Right lung (tissue), 2 donors: ENCODE measurements at regions not wholly inside any gene's neighbourhood (a gene's known extent, or its start where the extent isn't known, plus 50 kb on each side); places are given as distances from the start of the nearest gene placed in this dataset.
A peak's percentile ranks its signal among the peaks of the same experiment; 100 is the strongest.
"Not testable (repeated sequence)": the region's sequence is repeated elsewhere in the genome, so short reads cannot be mapped to it uniquely, and the experiment has no call there.

Experiments used
- DNase-seq, 2 donors: peaks; one replicate each; pipeline ENCODE4 v3.0.0-alpha.2; 2013

DNA sequence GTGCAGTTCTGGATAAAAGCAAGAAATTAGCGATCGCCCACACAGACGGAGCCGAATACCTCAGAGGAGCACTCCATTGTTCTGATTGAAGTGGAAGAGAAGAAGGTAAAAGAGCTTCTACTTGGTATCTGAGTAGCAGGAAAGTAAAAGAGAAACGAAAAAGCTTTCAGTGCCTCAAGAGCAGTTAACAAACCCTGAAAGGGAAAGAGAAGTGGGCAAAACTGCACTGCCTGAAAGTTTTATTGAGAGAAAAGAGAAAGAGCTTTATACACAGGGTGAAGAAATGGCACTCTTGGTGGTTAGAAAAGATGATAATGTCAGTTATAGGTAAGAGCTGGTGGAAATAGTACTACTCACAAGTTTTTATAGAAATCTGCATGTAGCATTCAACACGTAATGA is 192.8 kb downstream of the CDCA7 start:
- no peak for DNase-seq

DNA sequence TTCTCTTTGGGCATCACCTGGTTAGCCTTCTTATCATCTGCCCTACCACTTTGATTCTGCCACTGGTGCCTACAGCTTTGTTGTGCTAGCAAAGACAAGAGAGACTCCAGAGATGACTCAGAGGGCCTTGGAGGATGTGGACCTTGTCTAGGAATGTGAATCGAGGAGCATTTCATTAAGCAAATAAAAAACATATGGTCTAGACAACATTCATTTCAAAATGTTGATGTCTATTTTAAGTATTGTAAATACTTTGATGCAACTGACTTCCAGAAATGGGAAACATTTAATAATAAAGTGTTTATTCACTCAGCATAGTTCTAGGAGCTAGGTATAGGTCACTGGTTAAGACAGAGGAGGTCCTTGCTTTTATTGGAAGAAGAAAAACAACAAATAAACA is 195.5 kb downstream of the CDCA7 start:
- DNase-seq = no peak

DNA sequence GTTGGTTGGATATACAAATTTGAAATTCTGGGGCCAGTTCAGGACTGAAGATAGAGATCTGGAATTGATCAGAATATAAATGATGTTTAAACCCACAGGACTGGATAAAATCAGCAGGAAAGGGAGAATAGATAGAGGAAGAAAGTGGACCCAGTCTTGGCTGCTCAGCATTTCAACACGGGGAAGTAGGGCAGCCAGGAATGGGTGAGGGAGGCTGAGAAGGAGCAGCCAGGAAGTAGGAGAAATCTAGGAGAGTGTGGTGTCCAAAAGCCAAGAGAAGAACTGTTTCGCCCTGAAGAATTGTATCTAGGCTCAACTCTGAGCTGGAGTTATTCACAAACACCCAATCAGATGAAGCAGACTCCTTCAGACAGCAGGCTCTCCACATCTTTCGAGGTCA is 197.9 kb downstream of the CDCA7 start:
- no peak for DNase-seq

DNA sequence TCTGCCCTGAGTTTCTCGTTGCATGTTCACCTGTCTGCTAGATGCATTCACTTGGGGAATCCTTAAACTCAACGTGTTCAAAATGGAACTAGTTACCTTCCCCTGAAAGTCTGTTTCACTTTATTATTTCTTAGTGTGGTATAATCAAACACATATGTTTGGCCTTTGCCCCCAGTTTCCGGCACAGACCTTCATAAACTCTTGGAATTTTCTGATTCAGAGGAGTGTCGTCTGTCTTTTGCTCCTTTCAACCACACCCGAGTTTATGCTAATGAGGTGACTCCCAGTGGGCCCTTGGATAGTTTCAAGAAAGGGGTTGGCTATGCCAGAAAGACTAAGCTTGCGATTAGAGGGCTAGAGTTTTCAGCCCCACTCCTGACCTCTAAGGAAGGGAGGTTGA is 198.9 kb downstream of the CDCA7 start:
- no peak for DNase-seq

DNA sequence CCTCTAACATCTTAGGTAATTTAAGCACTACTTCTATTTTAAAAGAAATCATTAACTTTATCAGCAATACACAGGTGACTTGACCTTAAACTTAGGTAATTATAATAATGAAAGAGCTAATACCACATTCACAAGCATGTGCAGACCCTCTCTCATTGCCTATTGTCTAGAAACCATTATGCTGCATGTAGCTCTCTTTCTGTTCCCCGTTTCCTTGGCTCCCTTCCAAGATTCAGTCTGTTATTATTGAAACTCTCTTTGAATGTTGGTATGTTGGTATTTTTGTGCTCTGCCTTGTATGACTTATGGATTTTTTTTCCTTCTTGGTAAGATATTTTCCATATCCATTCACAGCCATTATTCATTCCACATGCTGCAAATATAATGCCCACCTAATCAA is 201.2 kb downstream of the CDCA7 start:
- DNase-seq = no peak

DNA sequence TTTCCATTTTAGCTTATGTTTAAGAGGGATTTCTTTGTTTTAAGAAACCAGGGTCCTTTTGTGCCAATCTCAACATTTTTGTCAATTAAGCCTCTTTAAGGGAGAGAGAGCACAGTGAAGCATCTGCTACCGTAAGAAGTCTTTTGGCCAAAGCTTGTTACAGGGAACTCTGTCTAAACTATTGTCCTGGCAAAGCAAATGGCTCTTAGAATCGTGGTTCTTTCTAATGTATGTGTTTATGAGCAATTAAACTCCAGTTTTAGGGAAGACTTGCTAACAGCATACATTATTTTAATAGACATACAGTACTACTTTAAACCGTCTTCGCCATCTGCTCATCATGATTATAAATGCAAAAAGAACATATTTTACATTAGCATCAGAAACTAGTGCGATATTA is 202.1 kb downstream of the CDCA7 start:
- no peak for DNase-seq

DNA sequence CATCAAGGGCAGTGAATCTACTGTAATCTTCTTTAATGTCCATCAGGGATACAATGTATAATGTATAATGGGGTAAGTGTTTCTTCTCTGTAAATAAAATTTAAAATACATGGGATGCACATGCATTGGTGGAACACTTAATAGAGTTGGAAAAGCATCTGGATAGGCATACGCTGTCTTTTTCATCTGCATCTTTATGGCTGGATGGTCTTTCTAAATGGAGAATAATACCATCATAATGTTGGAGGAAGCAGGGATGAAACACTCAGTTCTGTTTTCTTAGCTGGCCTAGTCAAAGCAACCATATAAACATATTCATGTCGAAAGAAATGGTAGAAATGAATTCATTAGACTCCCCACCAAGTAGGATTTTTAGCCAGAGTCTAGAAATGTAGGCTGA is 202.8 kb downstream of the CDCA7 start:
- no peak for DNase-seq

DNA sequence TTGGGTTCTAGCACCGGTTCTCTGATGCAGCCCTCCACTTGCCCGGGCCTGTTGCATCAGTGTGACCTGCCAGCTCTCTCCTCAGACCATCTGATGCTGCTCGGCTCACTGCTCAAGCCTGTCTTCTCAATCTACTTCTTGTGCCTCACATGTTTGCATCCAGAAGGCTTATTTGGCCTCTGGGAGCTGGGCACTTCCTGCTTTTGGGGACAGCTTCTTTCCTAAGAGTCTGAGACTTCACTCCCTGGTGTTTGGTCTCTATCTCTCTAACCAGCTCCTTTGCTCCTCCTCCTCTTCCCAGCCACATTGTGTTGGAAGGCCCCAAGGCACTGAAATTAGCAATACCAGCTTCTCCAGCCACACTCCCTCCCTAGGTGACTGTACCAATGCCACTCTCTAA is 212.8 kb downstream of the CDCA7 start:
- no peak for DNase-seq

DNA sequence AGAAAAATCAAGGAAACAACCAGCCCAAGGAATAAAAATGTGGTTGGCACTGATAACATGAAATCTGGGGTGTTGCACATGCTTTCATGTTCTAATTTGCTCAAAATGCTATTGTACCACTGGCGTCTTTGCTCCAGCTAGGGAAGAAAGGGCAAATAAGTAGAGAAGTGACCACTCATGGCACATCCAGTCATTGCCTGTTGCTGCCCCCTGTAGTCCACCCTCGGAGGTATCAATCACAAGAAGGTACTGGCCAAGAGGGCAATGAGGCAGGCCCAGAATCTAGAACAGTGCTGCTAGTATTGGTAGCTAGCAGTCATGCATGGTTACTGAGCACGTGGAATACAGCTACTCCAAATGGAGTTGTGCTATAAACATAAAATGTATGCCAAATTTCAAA is 213.4 kb downstream of the CDCA7 start:
- no peak for DNase-seq

DNA sequence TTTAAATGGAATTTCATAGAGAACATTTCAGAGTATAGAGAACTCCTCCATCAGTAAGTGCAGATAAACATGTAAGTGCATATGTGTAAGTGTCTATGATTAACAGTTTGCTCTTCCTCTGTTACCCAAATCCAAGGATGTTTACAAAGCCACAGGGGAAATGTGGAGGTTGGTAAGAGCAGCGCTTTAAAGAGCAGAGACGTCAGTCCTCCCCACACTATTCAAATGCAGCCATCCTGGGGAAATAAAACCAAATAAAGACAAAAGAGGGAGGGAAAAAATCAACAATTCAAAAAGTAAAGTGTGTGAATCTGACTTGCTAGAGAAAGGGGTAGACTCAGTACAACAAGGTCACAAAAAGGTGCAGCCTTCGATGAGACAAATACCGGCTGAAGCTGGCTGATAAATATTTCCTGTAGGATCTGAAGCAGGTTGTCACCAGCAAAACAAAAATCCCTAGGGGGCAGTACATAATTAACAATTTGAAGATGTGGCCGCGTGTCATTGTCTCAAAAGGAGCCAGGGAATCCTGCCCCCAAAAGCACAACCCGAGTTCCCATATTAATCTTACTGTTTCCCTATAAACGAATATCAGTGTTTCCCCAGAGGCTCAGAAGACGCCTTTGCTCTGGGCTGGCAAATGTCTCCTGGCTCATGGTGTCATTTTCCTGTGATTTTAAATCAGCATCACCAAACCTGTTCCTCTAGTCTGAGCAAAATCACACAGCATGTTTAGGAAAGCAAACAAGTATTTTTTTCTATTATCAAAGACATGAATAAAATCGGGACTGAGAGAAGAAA is 216.5 kb downstream of the CDCA7 start:
- DNase-seq = peak in 1 of 2 donors; percentile 35

DNA sequence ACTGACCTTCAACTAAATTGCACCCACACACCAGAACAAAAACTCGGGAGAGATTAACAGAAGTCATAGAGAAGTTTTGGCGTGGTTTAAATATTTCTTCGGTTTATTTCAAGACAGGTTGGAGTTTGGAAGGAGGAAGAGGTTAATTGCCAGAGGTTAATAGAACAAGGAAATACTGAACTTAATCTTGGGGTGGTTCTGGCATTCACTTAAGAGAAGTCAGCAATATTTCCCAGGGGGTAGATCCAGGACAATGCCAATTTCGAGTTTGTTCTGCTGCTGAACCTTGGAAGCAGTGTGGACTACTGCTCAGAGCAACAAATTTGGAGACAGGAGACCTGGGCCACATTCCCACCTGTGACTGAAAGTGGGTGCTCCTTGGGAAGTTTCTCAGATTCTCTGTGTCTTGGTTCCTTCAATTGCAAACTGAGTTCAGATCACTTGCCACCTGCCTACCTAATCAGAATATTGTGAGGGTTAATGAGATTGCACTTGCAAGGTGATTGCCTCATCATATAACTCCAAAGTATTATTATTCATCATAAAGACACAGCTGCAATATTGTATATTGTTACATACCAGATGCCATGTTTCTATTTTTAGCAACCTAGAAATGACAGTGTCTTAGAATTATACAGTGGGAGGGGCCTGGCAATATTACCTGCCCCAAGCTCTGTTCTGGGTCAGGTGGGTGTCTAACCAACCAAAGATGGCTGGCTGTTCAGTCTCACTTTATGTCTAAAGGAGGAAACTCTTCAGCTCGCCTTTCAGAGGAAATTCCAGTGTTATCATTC is 217.4 kb downstream of the CDCA7 start:
- no peak for DNase-seq

DNA sequence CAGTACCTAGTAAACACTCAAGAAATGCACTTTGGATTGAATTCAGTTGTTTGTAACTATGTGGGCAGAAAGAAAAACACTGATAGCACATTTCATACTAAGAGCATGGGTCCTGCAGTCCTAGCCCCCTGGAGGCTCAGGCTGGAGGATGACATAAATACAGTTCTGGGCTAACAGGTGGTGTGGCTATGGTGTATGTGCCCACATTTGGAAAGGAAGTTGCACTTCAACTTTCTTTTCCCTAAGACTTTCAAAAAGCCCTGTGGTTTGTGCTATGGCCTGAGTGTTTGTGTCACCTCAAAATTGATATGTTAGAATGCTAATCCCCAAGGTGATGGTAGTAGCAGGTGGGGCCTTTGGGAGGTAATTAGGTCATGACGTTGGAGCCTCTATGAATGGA is 218.2 kb downstream of the CDCA7 start:
- no peak for DNase-seq

DNA sequence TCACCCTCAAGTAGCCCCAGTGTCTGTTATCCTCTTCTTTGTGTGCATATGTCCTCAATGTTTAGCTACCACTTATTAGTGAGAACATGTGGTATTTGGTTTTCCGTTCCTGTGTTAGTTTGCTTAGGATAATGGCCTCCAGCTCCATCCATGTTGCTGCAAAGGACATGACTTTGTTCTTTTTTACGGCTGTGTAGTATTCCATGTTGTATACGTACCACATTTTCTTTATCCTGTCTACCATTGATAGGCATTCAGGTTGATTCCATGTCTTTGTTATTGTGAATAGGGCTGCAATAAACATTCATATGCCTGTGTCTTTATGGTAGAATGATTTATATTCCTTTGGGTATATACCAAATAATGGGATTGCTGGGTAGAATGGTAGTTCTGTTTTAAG is 219.1 kb downstream of the CDCA7 start:
- DNase-seq = not testable (repeated sequence)

DNA sequence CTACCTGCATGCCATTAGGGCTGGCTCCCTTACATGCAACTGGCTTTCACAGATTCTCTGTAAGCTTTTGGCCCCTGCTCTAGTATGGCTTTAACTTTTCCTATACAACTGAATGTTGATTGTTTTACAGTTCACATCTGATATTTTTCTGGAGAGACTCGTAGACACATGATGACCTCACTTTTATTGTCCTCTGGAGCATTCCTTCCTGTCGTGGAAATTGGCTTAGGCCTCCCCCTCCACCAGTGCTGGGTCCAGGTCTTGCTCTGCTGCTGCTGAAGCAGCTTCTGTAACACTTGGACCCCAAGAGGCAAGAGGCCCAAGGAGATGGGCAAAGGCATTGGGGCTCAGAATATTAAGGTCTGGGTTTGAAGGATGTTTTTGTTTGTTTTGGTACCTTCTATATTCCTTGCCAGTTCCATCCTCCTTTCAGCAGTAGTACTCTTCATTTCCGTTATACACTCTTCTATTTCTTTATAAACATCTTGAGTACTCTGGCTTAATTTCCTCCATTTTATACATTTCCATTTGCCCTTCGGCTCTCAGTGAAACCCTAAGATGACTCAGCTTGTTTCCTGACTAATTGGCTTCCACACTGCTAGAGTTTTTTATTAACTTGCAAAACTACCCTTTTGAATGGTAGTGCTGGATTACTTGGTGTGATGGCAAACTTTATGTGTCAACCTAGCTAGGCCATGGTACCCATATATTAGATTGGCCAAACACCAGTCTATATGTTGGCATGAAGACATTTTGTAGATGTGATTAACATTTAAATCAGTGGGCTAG is 219.8 kb downstream of the CDCA7 start:
- DNase-seq = no peak

DNA sequence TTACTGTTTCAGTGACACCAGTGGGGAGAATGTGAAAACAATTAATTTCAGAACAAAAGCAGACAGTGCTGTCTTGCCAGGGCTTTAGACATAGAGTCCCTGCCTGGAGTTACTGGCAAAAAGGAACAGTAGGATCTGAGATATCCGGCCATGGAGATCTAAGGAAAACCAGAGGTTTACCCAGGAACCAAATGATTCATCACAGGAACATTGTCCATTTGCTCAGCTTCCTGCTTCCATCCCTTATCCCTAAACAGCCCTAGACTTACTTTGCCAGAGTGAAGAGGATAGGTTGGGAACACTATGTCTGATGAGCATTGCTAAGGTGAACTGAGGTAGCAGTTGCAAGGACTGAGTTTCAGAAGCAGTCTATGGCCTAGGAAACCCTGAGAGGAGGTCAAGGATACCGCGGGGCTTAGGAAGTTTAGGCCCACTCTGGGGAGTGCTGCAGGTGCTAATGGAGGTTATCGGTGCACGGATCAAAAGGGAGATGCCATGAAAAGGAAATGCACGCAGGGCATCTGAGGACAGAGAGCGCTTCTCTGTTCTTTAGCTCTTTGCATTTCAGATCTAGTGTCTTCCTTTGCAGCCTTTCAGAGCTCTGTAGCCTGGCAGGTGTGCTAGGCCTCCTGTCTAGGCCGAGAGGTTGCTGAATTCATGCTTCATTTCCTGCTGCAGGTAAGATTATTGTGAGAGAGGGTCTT is 223.9 kb downstream of the CDCA7 start:
- no peak for DNase-seq

DNA sequence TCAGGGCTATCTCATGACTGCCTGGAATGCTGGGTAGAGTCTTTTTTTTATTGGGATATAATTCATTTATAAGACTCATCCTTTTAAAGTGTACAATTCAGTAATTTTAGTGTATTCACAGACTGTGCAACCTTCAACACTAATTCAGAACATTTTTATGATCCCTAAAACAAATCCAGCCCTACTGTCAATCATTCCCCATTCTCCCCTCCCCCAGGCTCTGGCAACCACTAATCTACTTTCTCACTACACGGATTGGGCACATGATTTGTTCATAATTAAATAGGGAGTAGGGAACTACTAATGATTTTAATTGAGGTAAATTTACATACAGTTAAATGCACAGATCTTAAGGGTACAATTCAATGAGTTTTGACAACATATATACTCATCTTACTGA is 225.7 kb downstream of the CDCA7 start:
- no peak for DNase-seq

DNA sequence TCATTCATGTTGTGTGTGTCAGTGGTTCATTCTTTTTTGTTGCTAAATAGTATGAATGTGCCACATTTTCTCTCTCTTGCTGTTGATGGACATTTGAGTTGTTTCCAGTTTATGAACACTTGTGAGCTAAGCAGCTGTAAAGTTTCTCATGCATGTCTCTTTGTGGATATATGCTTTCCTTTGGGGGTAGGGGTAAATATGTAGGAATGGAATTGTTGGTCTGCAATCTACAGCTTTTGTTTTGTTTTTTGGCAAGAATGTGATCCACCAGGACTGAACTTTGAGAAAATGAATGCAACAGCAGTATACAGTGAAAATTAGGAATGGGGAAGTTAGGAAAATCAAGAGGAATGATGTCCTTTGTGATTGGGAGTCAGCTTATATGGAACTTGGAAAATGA is 226.3 kb downstream of the CDCA7 start:
- DNase-seq = no peak

DNA sequence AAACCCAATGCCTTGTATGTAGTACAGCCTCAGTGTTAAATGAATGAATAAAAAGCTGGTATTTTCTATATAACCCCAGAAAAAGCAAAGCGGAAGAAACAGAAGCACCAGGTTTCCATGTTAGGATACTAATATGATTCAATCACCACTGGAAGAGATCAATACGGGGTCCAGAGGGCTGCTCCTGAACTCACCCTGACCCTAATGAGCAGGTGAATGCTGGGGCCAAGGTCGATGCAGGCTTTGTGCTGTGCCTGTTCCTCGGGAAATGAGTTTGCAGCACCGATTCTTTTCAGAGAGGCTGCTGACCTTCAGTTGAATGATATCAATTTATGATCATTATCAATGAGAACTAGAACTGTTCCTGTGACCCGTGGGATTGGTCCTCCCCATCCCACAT is 228.5 kb downstream of the CDCA7 start:
- DNase-seq = no peak

DNA sequence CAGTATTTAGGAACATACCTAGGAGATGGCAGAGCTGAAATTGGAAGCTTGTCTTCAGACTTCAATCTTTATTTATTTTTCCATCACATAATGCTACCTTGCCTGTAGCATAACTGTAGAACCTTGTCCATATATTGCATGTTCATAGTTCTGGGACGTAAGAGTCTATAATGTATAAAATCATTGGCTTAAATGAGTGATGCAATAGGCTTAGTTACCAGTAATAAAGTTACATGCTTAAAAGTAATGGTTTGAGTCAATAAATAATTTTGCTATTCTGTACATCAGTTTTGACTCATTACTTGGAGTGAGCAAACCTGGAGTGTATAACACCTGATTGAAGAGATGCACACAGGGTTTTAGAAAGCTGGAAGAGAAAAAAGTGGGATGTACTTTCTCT is 229.3 kb downstream of the CDCA7 start:
- no peak for DNase-seq

DNA sequence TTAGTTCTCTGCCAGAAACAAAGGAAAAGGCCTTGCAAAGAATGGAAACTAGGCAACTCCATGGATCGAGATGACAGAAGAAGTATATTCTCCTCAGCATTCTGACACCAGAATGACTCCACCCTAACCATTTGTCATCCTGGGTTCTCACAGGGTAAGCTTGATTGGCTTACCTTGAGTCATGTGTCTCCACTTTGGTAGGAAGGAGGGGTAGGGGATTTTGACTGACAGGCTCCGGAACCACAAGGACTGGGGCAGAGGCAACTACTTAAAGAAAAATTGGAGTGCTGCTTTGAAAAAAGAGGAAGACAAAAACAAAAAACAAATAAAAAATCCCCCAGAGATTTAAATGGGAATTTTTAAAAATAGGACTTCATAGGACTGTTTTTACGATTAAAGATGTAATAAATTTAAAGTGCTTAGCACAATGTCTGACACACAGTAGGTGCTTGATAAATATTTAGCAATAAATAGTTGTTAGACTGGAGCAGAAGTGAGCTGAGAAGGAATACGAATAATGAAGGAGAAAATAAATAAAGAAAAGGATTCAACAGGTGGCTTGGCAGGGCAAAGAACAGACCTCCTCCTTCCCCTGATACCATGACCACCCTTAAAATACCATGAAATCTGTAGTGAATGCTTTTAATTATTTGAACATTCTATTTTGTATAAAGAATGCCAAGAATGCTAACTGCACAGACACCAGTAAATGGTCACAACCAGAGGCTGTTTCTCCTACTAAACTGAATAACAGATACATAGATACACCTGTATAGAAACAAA is 230.2 kb downstream of the CDCA7 start:
- no peak for DNase-seq

DNA sequence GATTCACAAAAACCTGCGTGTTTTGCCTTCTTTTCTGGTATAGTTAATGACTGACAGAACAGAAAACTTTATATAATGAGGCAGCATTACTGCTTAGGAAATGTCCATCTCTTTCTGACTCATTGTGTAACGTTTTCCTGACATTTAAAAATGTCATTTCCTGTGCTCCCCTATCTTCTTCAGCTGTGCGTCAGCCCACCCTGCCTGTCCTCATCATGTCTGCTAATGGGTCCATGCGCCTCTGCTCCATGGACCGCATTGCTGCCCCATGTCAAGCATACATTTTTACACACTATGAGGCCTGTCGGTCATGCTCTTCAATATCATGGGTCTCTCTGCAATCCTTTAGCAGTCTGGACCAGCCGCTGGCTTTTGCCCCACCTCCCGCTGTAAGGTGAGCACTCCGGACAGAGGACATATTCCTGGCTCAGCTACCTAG is 234.3 kb downstream of the CDCA7 start:
- no peak for DNase-seq
